GM19043 (cell line): ENCODE measurements at regions not wholly inside any gene's neighbourhood (a gene's known extent, or its start where the extent isn't known, plus 50 kb on each side); places are given as distances from the start of the nearest gene placed in this dataset.
"Not testable (repeated sequence)": the region's sequence is repeated elsewhere in the genome, so short reads cannot be mapped to it uniquely, and the experiment has no call there.

Experiments
- ATAC-seq: cut with Tn5 transposase; IDR thresholded peaks from one replicate; pipeline ENCODE4 v1.9.1; 2021; ENCODE audit warnings: low read depth; ENCODE audit not compliant: unreplicated experiment

DNA sequence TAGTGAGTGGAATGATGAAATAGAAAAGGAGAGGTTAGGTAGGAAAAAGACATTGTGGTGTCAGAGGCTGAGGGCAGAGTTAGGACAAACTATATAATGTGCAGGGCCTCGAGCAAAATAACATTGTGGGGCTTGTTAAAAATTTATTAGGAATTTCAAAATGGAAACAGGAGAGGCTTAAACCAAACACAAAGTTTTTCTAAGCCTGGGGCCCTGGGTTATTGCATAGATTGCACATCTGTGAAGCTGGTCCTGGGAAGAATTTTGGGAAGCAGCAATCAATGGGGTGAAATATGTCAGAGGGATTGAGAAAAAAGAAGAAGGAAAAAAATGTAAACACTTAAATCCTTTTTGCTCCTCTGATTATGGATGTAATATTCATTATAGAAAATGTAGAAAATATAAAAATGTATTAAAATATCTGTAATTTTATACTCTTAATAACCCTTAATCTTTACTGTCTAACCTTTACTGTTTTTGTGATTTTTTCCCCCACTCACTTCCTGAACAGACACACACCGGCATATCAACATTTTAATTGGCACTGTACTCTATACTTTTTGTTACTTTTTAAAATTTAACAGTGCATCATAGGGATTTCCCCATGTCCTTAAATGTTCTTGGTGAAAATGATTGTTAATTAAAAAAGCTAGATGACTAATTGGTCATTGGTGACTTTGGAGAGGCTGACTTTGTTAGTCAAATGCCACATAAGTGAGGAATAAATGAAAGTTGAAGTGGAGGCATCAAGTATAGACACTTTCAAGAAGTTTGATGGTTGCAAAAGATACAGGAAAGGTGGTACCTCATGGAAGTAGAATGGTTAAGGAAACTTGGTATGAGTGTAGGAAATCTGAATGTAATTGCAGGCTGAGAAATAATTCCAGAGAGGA lies 183.4 kb downstream of the NFKBIZ start:
- ATAC-seq: no peak

DNA sequence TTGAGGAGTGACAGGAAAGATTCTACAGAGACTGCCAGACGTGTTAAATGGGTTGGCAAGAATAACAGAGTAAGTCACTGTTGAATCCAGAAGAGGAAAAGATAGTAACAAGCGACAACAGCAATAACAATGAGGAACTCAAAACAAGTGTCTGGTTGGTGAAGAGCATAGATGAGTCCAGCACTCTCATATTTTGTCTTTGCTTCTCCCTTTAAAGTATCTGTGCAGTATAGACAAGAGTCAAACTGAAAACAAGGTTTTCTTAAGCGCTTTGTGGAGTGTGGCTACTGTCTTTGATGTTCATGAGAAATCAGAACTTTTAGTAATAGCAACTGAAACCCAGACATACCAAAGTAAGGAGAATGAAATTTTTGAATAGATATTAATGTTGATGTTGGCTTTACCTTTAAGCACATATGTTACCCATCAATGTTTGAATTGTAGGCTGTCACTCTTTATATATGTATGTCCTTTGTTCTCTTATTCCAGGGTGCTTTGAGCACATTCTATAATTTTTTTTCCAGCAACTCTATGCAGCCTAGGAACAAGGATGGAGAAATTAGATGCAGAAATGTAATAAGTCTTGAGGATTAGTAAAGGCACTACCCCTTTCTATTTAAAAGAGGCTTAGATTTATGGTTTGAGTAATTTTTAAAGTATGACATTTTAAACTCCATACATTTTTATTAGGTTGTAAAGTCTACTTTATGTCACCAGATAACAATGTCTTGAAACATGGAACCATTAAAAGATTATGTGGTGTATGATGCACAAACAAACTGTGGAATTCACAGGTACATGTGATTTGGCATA lies 185.5 kb downstream of the NFKBIZ start:
- no peak for ATAC-seq

DNA sequence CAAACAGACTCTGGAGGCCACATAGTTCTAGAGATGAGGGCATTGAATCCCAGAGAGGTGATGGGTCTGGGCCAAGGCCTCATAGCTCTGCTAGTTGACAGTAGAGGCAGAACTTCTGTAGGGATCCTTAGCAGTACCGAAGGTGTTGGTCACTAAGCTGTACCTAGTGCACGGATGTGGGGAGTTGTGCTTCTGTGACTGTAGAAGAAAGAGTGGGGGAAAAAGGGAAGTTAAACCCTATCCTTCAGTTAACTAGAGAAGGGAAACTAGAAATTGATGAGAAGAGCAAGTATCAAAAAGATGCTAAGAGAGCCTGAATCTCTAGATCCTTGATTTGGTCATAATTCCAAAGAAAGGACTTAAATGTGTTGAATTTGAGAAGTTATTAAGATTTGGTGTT lies 186.7 kb downstream of the NFKBIZ start:
- ATAC-seq: peak; percentile 57

DNA sequence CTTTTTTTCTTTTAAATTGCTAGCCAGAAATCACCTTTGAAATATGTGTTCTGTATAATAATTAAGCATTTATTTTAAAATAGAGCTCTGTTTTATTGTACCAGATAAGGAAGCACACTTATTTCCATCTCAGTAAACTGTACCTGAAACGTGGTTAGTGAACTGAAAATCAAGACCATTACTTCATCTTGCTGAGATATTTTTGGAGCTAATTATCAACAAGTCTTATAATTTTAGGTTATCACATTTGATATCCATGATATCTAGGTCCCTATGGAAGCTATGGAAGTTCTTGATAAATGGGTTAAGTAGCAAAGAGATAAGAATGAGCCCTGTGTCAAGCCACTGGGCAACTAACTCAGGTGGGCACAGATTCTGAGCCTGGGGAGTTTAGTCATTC lies 187.2 kb downstream of the NFKBIZ start:
- ATAC-seq: no peak

DNA sequence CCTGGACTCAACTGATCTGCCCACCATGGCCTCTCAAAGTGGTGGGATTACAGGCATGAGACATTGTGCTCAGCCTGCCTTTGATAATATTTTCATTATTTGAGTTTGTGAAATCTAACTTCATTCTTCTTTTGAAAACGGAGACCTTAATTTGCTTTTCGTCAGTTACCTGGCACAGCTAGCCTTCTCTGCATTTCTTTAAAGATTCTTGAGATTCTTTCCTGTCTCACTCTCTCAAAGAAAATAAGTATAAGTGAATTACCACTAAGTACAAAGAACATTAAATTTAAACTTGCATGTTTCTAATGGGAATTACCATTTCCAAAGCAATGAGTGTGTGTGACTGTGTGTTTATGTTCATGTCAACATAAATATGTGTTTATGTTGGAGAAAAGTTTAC lies 187.9 kb downstream of the NFKBIZ start:
- ATAC-seq: no peak

DNA sequence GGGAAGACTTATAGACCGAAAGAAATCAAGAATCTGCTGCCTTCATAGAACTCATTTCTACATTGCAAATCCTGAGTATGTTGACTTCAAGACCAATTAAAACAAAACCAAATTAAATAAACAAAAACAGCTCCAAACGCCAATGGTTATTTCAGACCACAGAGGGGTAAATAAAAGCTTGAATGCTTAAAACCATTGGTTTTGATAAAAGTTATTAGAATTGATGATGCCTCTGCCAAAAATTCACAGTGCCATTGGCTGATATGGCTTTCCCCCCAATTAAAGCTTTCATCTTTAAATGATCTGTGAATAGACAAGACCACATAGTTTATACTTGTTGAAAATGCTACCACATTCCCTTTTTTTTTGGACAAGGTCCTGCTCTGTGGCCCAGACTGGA lies 188.5 kb downstream of the NFKBIZ start:
- ATAC-seq: no peak

DNA sequence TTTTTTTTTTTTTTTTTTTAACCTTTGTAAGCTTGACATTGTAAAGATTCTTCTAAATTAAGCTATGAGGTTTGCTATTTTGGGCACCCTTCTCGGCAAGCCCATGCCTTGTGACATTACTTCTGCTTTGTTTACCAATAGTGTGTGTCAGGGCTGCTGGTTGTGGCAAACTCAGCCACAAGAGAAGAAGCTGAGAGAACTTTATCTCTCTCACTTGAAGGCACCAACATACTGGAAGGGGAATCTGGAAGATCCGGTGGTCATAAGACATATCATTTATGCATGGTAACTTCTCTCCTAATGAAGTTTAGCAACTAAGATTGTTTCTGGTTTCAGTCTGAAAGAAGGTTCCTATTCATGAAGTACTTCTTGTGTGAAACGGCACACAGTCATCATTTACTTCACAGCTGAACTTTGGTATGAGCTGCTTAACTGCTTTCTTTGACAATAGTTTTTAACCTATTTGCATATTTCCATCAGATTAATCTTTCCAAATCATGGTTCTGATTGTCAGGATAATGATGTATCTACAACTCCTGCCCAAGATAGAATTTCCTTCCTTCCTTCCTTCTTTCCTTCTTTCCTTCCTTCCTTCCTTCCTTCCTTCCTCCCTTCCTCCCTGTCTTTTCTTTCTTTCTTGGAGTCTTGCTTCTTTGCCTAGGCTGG lies 189.3 kb downstream of the NFKBIZ start:
- peak; percentile 62 for ATAC-seq

DNA sequence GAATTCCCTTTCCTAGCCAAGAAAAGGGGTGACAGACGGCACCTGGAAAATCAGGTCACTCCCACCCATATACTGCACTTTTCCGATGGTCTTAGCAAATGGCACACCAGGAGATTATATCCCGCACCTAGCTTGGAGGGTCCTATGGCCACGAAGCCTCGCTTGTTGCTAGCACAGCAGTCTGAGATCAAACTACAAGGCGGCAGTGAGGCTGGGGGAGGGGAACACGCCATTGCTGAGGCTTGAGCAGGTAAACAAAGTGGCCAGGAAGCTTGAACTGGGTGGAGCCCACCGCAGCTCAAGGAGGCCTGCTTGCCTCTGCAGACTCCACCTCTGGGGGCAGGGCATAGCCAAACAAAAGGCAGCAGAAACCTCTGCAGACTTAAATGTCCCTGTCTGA lies 190.8 kb downstream of the NFKBIZ start:
- not testable (repeated sequence) for ATAC-seq

DNA sequence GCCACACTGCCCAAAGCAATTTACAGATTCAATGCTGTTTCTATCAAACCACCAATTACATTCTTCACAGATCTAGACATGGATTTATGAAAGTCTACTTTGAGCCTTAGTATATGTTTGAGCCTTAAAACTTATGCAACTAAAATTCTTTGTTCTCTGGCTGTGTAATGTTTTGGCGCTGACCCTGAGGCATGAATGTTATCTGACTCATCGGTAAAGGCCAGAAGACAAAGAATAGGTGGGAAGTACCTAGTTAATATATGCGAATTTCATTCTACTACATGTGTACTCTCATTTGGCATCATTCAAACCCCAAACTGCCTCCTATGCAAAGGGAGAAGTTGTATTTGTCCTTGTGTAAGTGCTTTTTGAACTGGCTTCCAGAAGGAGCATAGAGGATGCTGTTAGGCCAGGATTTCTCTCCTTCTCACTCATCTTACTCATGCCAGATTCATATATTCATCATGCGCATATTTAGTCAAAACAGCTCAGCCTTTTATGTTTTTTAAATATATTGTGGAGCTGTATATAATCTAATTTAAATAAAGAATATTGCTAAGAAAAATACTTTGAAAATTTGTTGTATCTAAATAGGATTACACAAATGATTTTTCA lies 204.2 kb downstream of the NFKBIZ start:
- ATAC-seq: no peak

DNA sequence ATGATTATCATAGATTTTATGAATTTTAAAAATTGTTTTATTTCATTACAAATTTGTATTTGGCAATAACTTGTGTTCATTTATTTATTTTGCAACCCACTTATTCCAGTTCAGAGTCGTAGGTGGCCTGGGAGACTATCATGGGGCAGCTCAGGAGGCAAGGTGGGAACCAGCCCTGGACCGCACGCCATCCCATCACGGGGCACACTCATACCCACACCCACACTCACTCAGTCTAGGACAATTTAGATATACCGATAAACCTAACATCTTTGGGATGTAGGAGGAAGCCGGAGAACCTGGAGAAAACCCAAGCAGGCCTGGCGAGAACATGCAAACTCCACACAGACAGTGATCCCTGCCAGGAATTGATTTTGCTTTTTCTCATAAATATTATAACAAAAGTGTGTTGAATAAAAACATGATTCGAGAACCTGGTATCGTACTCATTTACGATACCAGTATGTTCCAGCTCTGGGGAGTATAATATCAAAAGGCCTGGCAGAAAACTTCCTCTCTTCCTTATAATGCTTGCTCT lies 205.3 kb downstream of the NFKBIZ start:
- no peak for ATAC-seq

DNA sequence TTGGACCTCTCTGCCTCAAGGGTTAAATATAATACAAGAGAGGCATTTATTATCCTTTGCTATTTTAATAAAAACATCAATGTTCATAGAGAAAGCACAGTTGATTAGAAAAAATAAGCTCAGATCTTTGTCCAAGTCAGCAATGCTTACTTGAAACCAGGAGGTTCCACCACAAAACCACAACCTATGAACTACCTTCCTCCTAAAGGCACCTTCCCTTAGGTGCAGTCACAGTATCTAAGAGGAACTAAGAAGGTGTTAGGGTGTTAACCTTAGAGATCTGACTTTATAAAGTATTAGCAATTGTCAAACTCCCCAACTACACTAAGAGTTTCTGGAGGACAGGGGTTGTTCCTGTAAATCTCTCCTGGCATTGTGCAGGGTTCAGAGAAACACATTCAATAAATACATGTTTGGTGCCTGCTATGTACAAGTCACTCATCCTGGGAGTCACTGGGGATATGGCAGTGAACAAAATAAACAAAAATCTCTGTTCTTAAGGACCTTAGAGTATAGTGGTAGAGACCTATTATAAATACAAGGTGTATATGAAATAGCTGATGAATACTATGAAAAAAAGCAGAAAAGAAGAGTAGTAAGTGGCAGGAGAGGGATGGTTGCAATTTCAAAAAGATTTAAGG lies 208.6 kb downstream of the NFKBIZ start:
- peak; percentile 74 for ATAC-seq

DNA sequence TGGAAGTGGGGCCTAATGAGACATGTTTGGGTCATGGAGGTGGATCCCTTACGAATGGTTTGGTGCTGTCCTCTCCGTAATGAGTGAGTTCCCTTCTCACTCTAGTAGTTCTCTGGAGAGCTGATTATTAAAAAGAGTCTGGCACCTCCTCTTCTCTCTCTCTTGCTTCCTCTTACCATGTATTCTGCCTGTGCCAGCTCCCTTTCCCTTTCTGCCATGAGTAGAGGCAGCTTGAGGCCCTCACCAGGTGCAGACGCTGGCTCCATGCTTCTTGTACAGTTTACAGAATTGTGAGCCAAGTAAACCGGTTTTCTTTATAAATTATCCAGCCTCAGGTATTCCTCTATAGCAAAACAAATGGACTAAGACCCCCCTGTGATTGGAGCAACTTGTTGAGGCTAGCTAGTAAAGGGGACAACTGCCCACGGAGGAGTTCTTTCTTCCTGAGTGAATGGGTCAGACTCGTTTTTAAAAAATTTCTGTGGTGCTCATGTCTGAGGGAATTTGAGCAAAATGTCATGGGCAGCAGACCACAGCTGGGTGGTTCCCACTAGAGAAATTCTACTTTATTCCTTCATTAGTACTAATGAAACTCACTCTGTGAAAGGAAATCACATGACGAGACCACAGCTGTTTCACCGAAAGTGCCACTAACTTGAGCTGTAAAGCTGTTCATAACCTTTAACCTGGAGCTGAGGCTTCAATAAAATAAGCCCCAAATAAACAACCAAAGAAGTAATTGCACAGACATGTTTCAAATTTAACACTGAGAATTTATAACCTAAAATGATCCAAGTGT lies 210.0 kb downstream of the NFKBIZ start:
- ATAC-seq: peak; percentile 71

DNA sequence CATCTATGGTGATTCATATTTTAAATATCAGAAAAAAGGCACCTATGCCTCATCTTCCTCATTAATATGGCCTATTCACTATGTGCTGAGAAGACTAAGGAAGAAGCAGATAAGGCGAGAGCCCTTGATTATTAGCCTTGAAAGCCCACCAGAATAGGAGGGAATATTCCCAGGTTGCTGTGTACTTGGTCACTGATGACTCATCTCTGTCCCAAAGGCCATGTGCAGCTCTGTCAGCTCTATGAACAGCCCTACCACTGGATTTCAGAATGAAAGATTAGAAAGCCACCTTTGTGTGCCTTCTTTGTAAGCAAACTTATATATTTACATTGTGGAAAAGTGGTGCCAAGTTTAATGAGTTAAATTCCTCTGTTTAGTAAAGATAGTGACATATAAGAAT lies 211.5 kb downstream of the NFKBIZ start:
- no peak for ATAC-seq

DNA sequence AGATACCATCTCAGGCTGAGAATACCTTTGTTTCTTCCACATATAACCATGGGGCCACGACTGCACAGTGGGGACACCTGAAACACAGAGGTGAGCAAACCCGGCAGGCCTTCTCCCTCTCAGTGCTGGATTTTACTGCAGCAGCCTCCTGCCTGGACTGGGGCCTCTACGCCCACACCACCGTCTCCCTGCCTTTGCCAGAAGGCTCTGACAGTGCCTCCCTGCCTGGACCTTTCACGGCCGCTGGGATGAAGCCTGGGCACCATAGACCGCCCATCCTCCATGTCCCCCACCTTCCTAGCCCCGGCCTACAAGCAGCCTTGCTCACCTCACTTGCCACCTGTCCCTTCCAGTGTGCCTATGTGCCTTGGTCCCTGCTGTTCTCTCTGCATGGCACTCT lies 214.3 kb downstream of the NFKBIZ start:
- ATAC-seq: no peak

DNA sequence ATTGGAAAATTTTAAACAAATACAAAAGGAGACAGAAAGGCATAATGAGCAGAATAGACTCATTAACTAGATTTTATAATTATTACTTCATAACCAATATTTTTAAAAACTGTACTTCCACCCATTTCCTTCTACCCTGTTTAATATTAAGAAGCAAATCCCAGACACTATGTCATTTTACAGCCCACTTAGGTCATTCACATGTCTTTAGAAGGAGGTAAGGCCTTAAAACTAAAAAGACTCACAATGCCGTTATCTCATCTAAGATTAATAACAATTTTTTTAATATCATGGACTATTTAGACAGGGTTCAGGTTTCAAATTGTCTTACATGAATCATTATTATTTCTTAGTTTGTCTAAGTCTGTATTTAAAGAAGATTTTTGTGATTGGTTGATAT lies 217.2 kb downstream of the NFKBIZ start:
- ATAC-seq: no peak

DNA sequence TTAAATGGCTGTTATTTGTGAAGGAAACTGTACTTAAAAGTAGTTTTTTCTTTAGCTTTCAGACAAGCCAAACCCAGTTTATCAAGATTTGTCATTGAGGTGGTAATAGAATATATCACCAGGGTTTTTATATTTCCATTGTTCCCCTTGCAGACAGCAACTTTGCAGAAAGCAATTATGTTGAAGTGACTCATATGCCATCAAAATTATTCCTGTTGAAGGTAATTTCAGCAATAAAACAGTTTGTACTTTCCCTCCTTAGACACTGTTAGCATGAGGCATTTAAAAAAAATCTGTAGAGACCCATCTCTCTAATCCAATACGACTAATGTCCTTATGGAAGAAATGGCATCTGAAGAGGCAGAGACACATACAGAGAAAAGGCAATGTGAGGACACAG lies 219.0 kb downstream of the NFKBIZ start:
- ATAC-seq: no peak

DNA sequence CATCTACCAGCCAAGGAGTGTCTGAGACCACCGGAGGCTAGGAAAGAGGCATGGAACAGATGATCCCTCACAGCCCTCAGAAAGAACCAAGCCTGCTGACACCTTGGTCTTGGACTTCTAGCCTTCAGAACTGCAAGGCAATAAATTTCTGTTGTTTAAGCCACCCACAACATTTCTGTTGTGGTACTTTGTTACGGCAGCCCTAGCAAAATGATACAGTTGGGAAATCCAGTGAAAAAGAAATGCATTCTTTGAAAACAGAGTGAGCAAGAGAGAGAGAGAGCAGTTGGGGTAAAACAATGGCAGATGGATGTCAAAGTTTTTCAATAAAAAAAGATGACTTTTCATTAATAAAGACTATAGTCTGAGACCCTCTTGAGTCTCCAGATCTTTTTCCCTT lies 219.4 kb downstream of the NFKBIZ start:
- ATAC-seq: no peak

DNA sequence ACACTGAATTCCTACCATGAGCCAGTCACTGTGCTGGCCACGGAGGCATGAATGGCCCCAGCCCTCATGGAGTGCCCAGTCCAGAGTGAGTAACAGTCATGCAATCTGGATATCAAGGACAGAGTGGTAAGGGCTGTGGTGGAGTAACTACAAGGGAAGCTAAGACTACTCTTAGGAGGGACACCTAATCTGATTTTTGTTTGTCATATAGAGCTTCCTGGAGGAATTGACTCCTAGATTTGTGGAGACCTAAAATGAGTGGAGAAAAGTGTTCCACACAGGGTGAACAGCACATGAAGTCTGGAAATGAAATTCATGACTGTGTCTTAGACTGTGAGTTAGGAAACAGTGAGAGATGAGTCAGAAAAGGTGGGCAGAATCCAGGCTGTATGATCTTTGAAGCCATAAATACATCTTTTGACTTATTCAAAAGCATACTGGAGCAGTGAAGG lies 219.9 kb downstream of the NFKBIZ start:
- no peak for ATAC-seq

DNA sequence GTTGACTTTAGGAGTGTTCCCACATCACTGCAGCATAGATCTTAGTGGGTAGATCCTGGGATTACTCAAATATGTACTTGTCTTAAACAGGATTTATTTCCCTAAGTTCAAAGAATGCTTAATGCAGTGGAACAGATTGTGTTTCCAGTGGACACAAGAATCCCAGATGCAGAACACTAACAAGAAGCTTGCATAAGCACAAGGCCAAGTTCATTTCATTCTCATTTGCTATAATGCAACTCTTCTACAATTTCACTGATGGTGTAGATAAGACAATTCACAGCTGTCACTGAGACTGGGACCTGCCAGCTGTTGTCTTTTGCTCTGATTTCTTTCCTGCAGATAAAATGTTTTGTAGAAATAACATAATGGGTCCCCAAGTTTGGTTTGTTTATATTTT lies 225.6 kb downstream of the NFKBIZ start:
- ATAC-seq: no peak
